ENCODE measurements at regions not wholly inside any gene's neighbourhood (a gene's known extent, or its start where the extent isn't known, plus 50 kb on each side); places are given as distances from the start of the nearest gene placed in this dataset.

GRCh38 chr18:61967252-61967891, 74.6 kb upstream of the RNF152 start:
- intact Hi-C loops (cut with DNase I): no loop called here
- H3K9me3 ChIP-seq: no peaks in the 10 kb centered on the region
- TF ChIP-seq CTCF (IDR thresholded peaks at IDR 0.05) (no peak), POLR2A (IDR thresholded peaks at IDR 0.05) (no peak), POLR2AphosphoS5 (IDR thresholded peaks at IDR 0.05; ENCODE audit: insufficient read depth in 1 of 2, low read depth in 1 of 2) (no peak)
- no peak overlapping the region for H3K4me3 ChIP-seq
- DNase-seq (ENCODE audit: extremely low spot score in 2 of 2): no peak
- no peaks in the 10 kb centered on the region for H3K27me3 ChIP-seq
- H3K4me1 ChIP-seq: no peaks in the 10 kb centered on the region
- H3K27ac ChIP-seq: no peak overlapping the region
- no peaks in the 10 kb centered on the region for H3K36me3 ChIP-seq

GRCh38 chr18:61965311-61965710, 72.5 kb upstream of the RNF152 start:
- DNase-seq (ENCODE audit: extremely low spot score in 2 of 2): no peak
- peaks cover 5% of the 10 kb centered on the region for H3K4me1 ChIP-seq
- no peaks in the 10 kb centered on the region for H3K27me3 ChIP-seq
- H3K9me3 ChIP-seq: no peaks in the 10 kb centered on the region
- H3K27ac ChIP-seq: no peak overlapping the region
- H3K4me3 ChIP-seq: no peak overlapping the region
- no peaks in the 10 kb centered on the region for H3K36me3 ChIP-seq
- TF ChIP-seq POLR2A (IDR thresholded peaks at IDR 0.05) (no peak), CTCF (IDR thresholded peaks at IDR 0.05) (no peak), POLR2AphosphoS5 (IDR thresholded peaks at IDR 0.05; ENCODE audit: insufficient read depth in 1 of 2, low read depth in 1 of 2) (no peak)
- intact Hi-C loops (cut with DNase I): no loop called here

- no peaks in the 10 kb centered on the region for H3K9me3 ChIP-seq
- TF ChIP-seq CTCF (IDR thresholded peaks at IDR 0.05) (no peak), POLR2AphosphoS5 (IDR thresholded peaks at IDR 0.05; ENCODE audit: insufficient read depth in 1 of 2, low read depth in 1 of 2) (no peak), POLR2A (IDR thresholded peaks at IDR 0.05) (no peak)
These were observed 71.8 kb upstream of the RNF152 start for GRCh38 chr18:61964616-61965015.

GRCh38 chr18:61963705-61964104, 70.9 kb upstream of the RNF152 start:
- peaks cover 18% of the 10 kb centered on the region for H3K4me1 ChIP-seq
- no peaks in the 10 kb centered on the region for H3K9me3 ChIP-seq
- H3K4me3 ChIP-seq: no peak overlapping the region
- no peaks in the 10 kb centered on the region for H3K36me3 ChIP-seq
- H3K27me3 ChIP-seq: no peaks in the 10 kb centered on the region
- intact Hi-C loops (cut with DNase I): no loop called here
- no peak for TF ChIP-seq CTCF (IDR thresholded peaks at IDR 0.05)
- no peak for DNase-seq (ENCODE audit: extremely low spot score in 2 of 2)
- no peak overlapping the region for H3K27ac ChIP-seq

More at GRCh38 chr18:61964616-61965015, 71.8 kb upstream of the RNF152 start:
- no peaks in the 10 kb centered on the region for H3K36me3 ChIP-seq
- H3K4me3 ChIP-seq: no peak overlapping the region
- H3K27me3 ChIP-seq: no peaks in the 10 kb centered on the region
- DNase-seq (ENCODE audit: extremely low spot score in 2 of 2): no peak
- peaks cover 9% of the 10 kb centered on the region for H3K4me1 ChIP-seq
- intact Hi-C loops (cut with DNase I): no loop called here
- H3K27ac ChIP-seq: no peak overlapping the region

GRCh38 chr18:61957801-61958516, 65.2 kb upstream of the RNF152 start:
- Histone ChIP-seq H3K27ac (no peak overlapping the region), H3K4me1 (peaks cover 20% of the 10 kb centered on the region), H3K9me3 (no peaks in the 10 kb centered on the region), H3K27me3 (no peaks in the 10 kb centered on the region), H3K36me3 (no peaks in the 10 kb centered on the region), H3K4me3 (no peak overlapping the region)
- TF ChIP-seq CTCF (IDR thresholded peaks at IDR 0.05): no peak
- TF ChIP-seq POLR2A (IDR thresholded peaks at IDR 0.05): no peak
- TF ChIP-seq POLR2AphosphoS5 (IDR thresholded peaks at IDR 0.05; ENCODE audit: insufficient read depth in 1 of 2, low read depth in 1 of 2): no peak
- intact Hi-C loops (cut with DNase I): no loop called here
- no peak for DNase-seq (ENCODE audit: extremely low spot score in 2 of 2)

Measured in vagina (tissue), 2 donors.